C4-2B (cell line): ENCODE measurements at regions not wholly inside any gene's neighbourhood (a gene's known extent, or its start where the extent isn't known, plus 50 kb on each side); places are given as distances from the start of the nearest gene placed in this dataset.

Experiments
- H3K27ac ChIP-seq: fragments of 450-650 bp; 2 replicates; pipeline ENCODE4 v1.5.1; 2017
- CTCF ChIP-seq: fragments of 450-650 bp; conservative IDR thresholded peaks from 2 replicates; pipeline ENCODE4 v1.5.1; 2017; ENCODE audit warnings: mild to moderate bottlenecking
- ZFX ChIP-seq: fragments of 450-650 bp; IDR thresholded peaks from 2 replicates; pipeline ENCODE4 v1.6.1; 2017

DNA sequence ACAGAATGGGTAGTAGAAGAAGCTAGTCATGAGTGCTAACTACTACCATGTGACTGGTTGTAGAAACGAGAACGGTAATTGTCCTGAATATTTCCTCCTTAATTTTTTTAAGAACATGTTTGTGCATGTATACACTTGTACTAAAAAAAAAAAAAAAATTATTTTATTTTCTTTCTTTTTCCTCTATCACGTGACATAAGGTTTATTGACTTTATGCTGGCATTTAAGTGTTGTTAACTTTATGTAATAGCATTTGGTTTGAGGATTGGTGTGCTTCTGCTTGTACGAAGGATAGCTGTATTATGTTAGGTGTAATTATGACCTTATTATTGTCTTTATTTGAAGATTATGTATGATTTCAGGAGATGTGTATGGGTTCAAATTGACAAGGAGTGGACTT, 349.1 kb upstream of the PTPRD start:
- H3K27ac ChIP-seq: no peak overlapping the region
- no peak for TF ChIP-seq ZFX
- TF ChIP-seq CTCF: no peak

GRCh38 chr9:10983251-10983650, 370.4 kb upstream of the PTPRD start:
- H3K27ac ChIP-seq: no peak overlapping the region
- TF ChIP-seq ZFX (no peak), CTCF (no peak)

DNA sequence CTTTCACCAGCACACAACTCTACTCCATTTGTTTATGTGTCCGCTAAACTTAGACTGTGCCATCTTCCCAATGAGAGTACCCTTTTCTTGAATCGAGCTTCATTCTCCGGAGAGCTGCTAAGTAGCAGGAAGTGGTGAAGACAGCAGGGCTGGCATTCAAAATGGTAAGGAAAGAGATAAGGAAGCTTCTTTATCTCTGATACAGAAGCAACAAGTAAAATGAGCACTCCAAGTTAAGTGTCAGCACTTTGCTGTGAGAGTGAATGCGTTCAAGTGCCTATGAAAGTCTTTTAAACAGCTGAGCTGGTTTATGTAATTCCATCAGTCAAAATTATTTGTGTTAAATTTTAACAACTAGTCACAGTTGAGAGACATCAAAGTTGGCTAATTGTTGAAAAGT, 386.8 kb upstream of the PTPRD start:
- no peak for TF ChIP-seq CTCF
- no peak for TF ChIP-seq ZFX

GRCh38 chr9:11001546-11001945, 388.7 kb upstream of the PTPRD start:
- no peak overlapping the region for H3K27ac ChIP-seq
- TF ChIP-seq CTCF (no peak), ZFX (no peak)

More for the DNA sequence above, 386.8 kb upstream of the PTPRD start:
- no peak overlapping the region for H3K27ac ChIP-seq

GRCh38 chr9:11002705-11003104, 389.9 kb upstream of the PTPRD start:
- TF ChIP-seq ZFX (no peak), CTCF (no peak)
- H3K27ac ChIP-seq: no peak overlapping the region

DNA sequence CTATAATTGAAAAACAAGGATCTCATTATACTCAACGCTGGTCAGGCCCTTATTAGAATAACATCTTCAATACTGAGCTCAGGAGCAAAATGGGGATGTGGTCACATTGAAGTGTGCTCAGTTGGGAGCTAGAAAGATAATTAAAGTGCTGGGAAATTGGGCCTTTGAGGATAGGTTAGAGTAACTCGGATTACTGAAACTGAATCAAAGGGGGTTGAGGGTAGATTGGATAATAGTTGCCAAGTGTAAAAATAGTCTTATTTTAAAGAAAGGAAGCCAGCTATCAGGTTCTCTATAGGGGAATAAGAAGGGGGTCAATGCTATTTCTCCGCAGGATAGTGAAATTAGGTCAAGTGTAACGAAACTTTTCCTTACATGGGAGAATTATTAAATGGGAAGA, 391.0 kb upstream of the PTPRD start:
- H3K27ac ChIP-seq: no peak overlapping the region
- TF ChIP-seq ZFX: no peak
- no peak for TF ChIP-seq CTCF

GRCh38 chr9:11011696-11012095, 398.9 kb upstream of the PTPRD start:
- TF ChIP-seq ZFX (no peak), CTCF (no peak)
- no peak overlapping the region for H3K27ac ChIP-seq

DNA sequence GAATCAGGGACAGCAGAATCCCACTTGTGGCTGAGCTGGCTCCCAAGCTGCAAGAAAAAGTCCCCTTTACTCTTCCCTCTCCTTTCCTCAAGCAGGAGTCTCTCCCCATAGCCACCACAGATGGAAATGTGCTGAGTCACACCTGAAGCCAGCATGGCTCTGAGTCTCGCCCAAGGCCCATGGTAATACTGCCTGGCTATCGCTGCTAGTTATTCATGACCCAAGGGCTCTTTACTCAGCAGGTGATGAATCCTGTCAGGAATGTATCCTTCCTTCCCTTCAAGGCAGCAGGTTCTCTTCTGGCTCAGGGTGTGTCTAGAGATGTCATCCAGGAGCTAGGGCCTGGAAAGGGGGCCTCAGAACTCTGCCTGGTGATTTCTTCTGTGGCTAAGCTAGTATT, 403.3 kb upstream of the PTPRD start:
- TF ChIP-seq CTCF (no peak), ZFX (no peak)
- H3K27ac ChIP-seq: no peak overlapping the region
